DMS 273 (cell line): ENCODE measurements at regions not wholly inside any gene's neighbourhood (a gene's known extent, or its start where the extent isn't known, plus 50 kb on each side); places are given as distances from the start of the nearest gene placed in this dataset.

Experiments
- DNase-seq: peaks from one replicate; lab custom pipeline; 2025; ENCODE audit not compliant: unreplicated experiment; lab: John Stamatoyannopoulos, UW

GRCh38 chr1:170219163-170219562, 73.4 kb downstream of the NTMT2 start:
- no peak for DNase-seq

- DNase-seq, result no peak
Measured at GRCh38 chr1:170221031-170221430, 75.3 kb downstream of the NTMT2 start.

- no peak for DNase-seq
Measured at GRCh38 chr1:170221495-170221894, 75.7 kb downstream of the NTMT2 start.

- no peak for DNase-seq
Measured at GRCh38 chr1:170224469-170224868, 78.7 kb downstream of the NTMT2 start.

GRCh38 chr1:170225781-170226530, 80.2 kb downstream of the NTMT2 start:
- no peak for DNase-seq

- DNase-seq, result no peak
Measured at GRCh38 chr1:170226767-170227166, 81.0 kb downstream of the NTMT2 start.

GRCh38 chr1:170230323-170230722, 84.6 kb downstream of the NTMT2 start:
- DNase-seq, result no peak

- DNase-seq, result no peak
Measured at GRCh38 chr1:170231662-170232061, 85.9 kb downstream of the NTMT2 start.

GRCh38 chr1:170238704-170239391, 93.1 kb downstream of the NTMT2 start:
- no peak for DNase-seq

- DNase-seq, result no peak
Measured at GRCh38 chr1:170239445-170239844, 93.7 kb downstream of the NTMT2 start.

GRCh38 chr1:170240409-170240808, 94.7 kb downstream of the NTMT2 start:
- DNase-seq, result no peak

GRCh38 chr1:170241266-170241851, 95.6 kb downstream of the NTMT2 start:
- no peak for DNase-seq

- DNase-seq, result no peak
Measured at GRCh38 chr1:170247751-170248521, 102.2 kb downstream of the NTMT2 start.

- no peak for DNase-seq
Measured at GRCh38 chr1:170250531-170251276, 104.9 kb downstream of the NTMT2 start.

- DNase-seq, result no peak
Measured at GRCh38 chr1:170252851-170253579, 107.3 kb downstream of the NTMT2 start.

- no peak for DNase-seq
Measured at GRCh38 chr1:170254371-170254770, 108.6 kb downstream of the NTMT2 start.

GRCh38 chr1:170261669-170262068, 115.9 kb downstream of the NTMT2 start:
- DNase-seq, result no peak

GRCh38 chr1:170262276-170262939, 116.6 kb downstream of the NTMT2 start:
- no peak for DNase-seq

GRCh38 chr1:170265234-170265633, 119.5 kb downstream of the NTMT2 start:
- no peak for DNase-seq

- DNase-seq, result no peak
Measured at GRCh38 chr1:170267317-170267716, 121.6 kb downstream of the NTMT2 start.
